ENCODE measurements at regions not wholly inside any gene's neighbourhood (a gene's known extent, or its start where the extent isn't known, plus 50 kb on each side); places are given as distances from the start of the nearest gene placed in this dataset.

- Mint-ChIP-seq H3K4me3 (no peak overlapping the region), H3K27ac (no peak overlapping the region), H3K9me3 (peaks cover 0 to 1% (median 0%) of the 10 kb centered on the region in 7 donors), H3K4me1 (peaks cover 0 to 7% (median 4%) of the 10 kb centered on the region in 4 donors), H3K27me3 (no peaks in the 10 kb centered on the region), H3K36me3 (peaks cover 32% of the 10 kb centered on the region)
- ATAC-seq (ENCODE audit: low read depth in 2 of 2) (no peak), DNase-seq (no peak)
- no peak overlapping the region for H3K27ac ChIP-seq (ENCODE audit: insufficient read depth, low read length, poor library complexity, severe bottlenecking)
- H3K4me1 ChIP-seq (ENCODE audit: control insufficient read depth, insufficient read depth, low read length, poor library complexity, severe bottlenecking) = no peaks in the 10 kb centered on the region
- H3K27me3 ChIP-seq (ENCODE audit: control insufficient read depth, insufficient read depth, low read length) = no peaks in the 10 kb centered on the region
- H3K9me3 ChIP-seq (ENCODE audit: control insufficient read depth in 2 of 2, low read length in 2 of 2) = no peaks in the 10 kb centered on the region
- H3K36me3 ChIP-seq (ENCODE audit: control insufficient read depth, insufficient read depth, low read length) = peaks cover 5% of the 10 kb centered on the region
- no peak overlapping the region for H3K4me3 ChIP-seq (ENCODE audit: low read depth, low read length)
Measured at GRCh38 chr14:71532344-71532743, 399.9 kb upstream of the RGS6 start.

GRCh38 chr14:71532790-71533189 lies 399.4 kb upstream of the RGS6 start:
- no peaks in the 10 kb centered on the region for H3K27me3 ChIP-seq (ENCODE audit: control insufficient read depth, insufficient read depth, low read length)
- Mint-ChIP-seq H3K27ac (no peak overlapping the region), H3K27me3 (no peaks in the 10 kb centered on the region), H3K36me3 (peaks cover 31% of the 10 kb centered on the region), H3K9me3 (peaks cover 0 to 1% (median 0%) of the 10 kb centered on the region in 7 donors), H3K4me3 (no peak overlapping the region), H3K4me1 (peaks cover 4 to 10% (median 6%) of the 10 kb centered on the region in 4 donors)
- H3K36me3 ChIP-seq (ENCODE audit: control insufficient read depth, insufficient read depth, low read length) = peaks cover 5% of the 10 kb centered on the region
- H3K4me1 ChIP-seq (ENCODE audit: control insufficient read depth, insufficient read depth, low read length, poor library complexity, severe bottlenecking) = no peaks in the 10 kb centered on the region
- DNase-seq (no peak), ATAC-seq (ENCODE audit: low read depth in 2 of 2) (no peak)
- H3K27ac ChIP-seq (ENCODE audit: insufficient read depth, low read length, poor library complexity, severe bottlenecking) = no peak overlapping the region
- H3K9me3 ChIP-seq (ENCODE audit: control insufficient read depth in 2 of 2, low read length in 2 of 2) = no peaks in the 10 kb centered on the region
- H3K4me3 ChIP-seq (ENCODE audit: low read depth, low read length) = no peak overlapping the region

- Mint-ChIP-seq H3K9me3 (peaks cover 0 to 1% (median 0%) of the 10 kb centered on the region in 7 donors), H3K4me1 (peaks cover 4 to 14% (median 7%) of the 10 kb centered on the region in 4 donors), H3K27ac (no peak overlapping the region), H3K4me3 (no peak overlapping the region), H3K27me3 (no peaks in the 10 kb centered on the region), H3K36me3 (peaks cover 27% of the 10 kb centered on the region)
- ATAC-seq (ENCODE audit: low read depth in 2 of 2) = no peak
- Histone ChIP-seq H3K27ac (ENCODE audit: insufficient read depth, low read length, poor library complexity, severe bottlenecking) (no peak overlapping the region), H3K36me3 (ENCODE audit: control insufficient read depth, insufficient read depth, low read length) (peaks cover 5% of the 10 kb centered on the region), H3K9me3 (ENCODE audit: control insufficient read depth in 2 of 2, low read length in 2 of 2) (no peaks in the 10 kb centered on the region), H3K4me3 (ENCODE audit: low read depth, low read length) (no peak overlapping the region), H3K4me1 (ENCODE audit: control insufficient read depth, insufficient read depth, low read length, poor library complexity, severe bottlenecking) (no peaks in the 10 kb centered on the region), H3K27me3 (ENCODE audit: control insufficient read depth, insufficient read depth, low read length) (no peaks in the 10 kb centered on the region)
- DNase-seq = no peak
Measured at GRCh38 chr14:71533390-71533789, 398.8 kb upstream of the RGS6 start.

- Mint-ChIP-seq H3K4me3 (no peak overlapping the region), H3K36me3 (peaks cover 27% of the 10 kb centered on the region), H3K27ac (no peak overlapping the region)
Measured at GRCh38 chr14:71533800-71534199, 398.4 kb upstream of the RGS6 start.

GRCh38 chr14:71534506-71534905 lies 397.7 kb upstream of the RGS6 start:
- H3K36me3 Mint-ChIP-seq = peaks cover 27% of the 10 kb centered on the region
- no peak overlapping the region for H3K4me3 Mint-ChIP-seq

More at GRCh38 chr14:71533800-71534199, 398.4 kb upstream of the RGS6 start:
- no peaks in the 10 kb centered on the region for H3K4me1 ChIP-seq (ENCODE audit: control insufficient read depth, insufficient read depth, low read length, poor library complexity, severe bottlenecking)
- no peak overlapping the region for H3K27ac ChIP-seq (ENCODE audit: insufficient read depth, low read length, poor library complexity, severe bottlenecking)
- H3K9me3 Mint-ChIP-seq = peaks cover 0 to 1% (median 0%) of the 10 kb centered on the region in 7 donors
- H3K4me1 Mint-ChIP-seq = peaks cover 4 to 14% (median 7%) of the 10 kb centered on the region in 4 donors
- no peaks in the 10 kb centered on the region for H3K27me3 ChIP-seq (ENCODE audit: control insufficient read depth, insufficient read depth, low read length)
- DNase-seq (no peak), ATAC-seq (ENCODE audit: low read depth in 2 of 2) (no peak)
- H3K9me3 ChIP-seq (ENCODE audit: control insufficient read depth in 2 of 2, low read length in 2 of 2) = no peaks in the 10 kb centered on the region
- H3K27me3 Mint-ChIP-seq = no peaks in the 10 kb centered on the region
- no peak overlapping the region for H3K4me3 ChIP-seq (ENCODE audit: low read depth, low read length)
- peaks cover 5% of the 10 kb centered on the region for H3K36me3 ChIP-seq (ENCODE audit: control insufficient read depth, insufficient read depth, low read length)

GRCh38 chr14:71536015-71536740 lies 396.1 kb upstream of the RGS6 start:
- Mint-ChIP-seq H3K27ac (peak overlapping the region in 2 of 3 donors; percentile 3 to 21), H3K4me1 (peaks cover 8 to 21% (median 15%) of the 10 kb centered on the region in 4 donors), H3K27me3 (no peaks in the 10 kb centered on the region), H3K9me3 (peaks cover 0 to 2% (median 0%) of the 10 kb centered on the region in 7 donors), H3K4me3 (no peak overlapping the region), H3K36me3 (peaks cover 18% of the 10 kb centered on the region)
- H3K27me3 ChIP-seq (ENCODE audit: control insufficient read depth, insufficient read depth, low read length) = no peaks in the 10 kb centered on the region
- H3K9me3 ChIP-seq (ENCODE audit: control insufficient read depth in 2 of 2, low read length in 2 of 2) = no peaks in the 10 kb centered on the region
- no peak for DNase-seq
- no peak for ATAC-seq (ENCODE audit: low read depth in 2 of 2)
- no peak overlapping the region for H3K4me3 ChIP-seq (ENCODE audit: low read depth, low read length)
- H3K4me1 ChIP-seq (ENCODE audit: control insufficient read depth, insufficient read depth, low read length, poor library complexity, severe bottlenecking) = no peaks in the 10 kb centered on the region
- no peak overlapping the region for H3K27ac ChIP-seq (ENCODE audit: insufficient read depth, low read length, poor library complexity, severe bottlenecking)
- H3K36me3 ChIP-seq (ENCODE audit: control insufficient read depth, insufficient read depth, low read length) = peaks cover 5% of the 10 kb centered on the region

More at GRCh38 chr14:71534506-71534905, 397.7 kb upstream of the RGS6 start:
- Mint-ChIP-seq H3K4me1 (peaks cover 4 to 17% (median 10%) of the 10 kb centered on the region in 4 donors), H3K27me3 (no peaks in the 10 kb centered on the region), H3K27ac (no peak overlapping the region), H3K9me3 (peaks cover 0 to 1% (median 0%) of the 10 kb centered on the region in 7 donors)
- no peaks in the 10 kb centered on the region for H3K9me3 ChIP-seq (ENCODE audit: control insufficient read depth in 2 of 2, low read length in 2 of 2)
- no peak for ATAC-seq (ENCODE audit: low read depth in 2 of 2)
- H3K27ac ChIP-seq (ENCODE audit: insufficient read depth, low read length, poor library complexity, severe bottlenecking) = no peak overlapping the region
- H3K4me1 ChIP-seq (ENCODE audit: control insufficient read depth, insufficient read depth, low read length, poor library complexity, severe bottlenecking) = no peaks in the 10 kb centered on the region
- H3K27me3 ChIP-seq (ENCODE audit: control insufficient read depth, insufficient read depth, low read length) = no peaks in the 10 kb centered on the region
- DNase-seq = no peak
- peaks cover 5% of the 10 kb centered on the region for H3K36me3 ChIP-seq (ENCODE audit: control insufficient read depth, insufficient read depth, low read length)
- H3K4me3 ChIP-seq (ENCODE audit: low read depth, low read length) = no peak overlapping the region

- no peaks in the 10 kb centered on the region for H3K36me3 ChIP-seq (ENCODE audit: control insufficient read depth, insufficient read depth, low read length)
- no peaks in the 10 kb centered on the region for H3K27me3 Mint-ChIP-seq
- H3K36me3 Mint-ChIP-seq = peaks cover 11% of the 10 kb centered on the region
- no peak overlapping the region for H3K4me3 ChIP-seq (ENCODE audit: low read depth, low read length)
- no peak overlapping the region for H3K27ac Mint-ChIP-seq
- DNase-seq (no peak), ATAC-seq (ENCODE audit: low read depth in 2 of 2) (no peak)
- H3K27ac ChIP-seq (ENCODE audit: insufficient read depth, low read length, poor library complexity, severe bottlenecking) = no peak overlapping the region
- H3K4me3 Mint-ChIP-seq = no peak overlapping the region
- H3K9me3 ChIP-seq (ENCODE audit: control insufficient read depth in 2 of 2, low read length in 2 of 2) = no peaks in the 10 kb centered on the region
- peaks cover 10 to 26% (median 17%) of the 10 kb centered on the region in 4 donors for H3K4me1 Mint-ChIP-seq
- no peaks in the 10 kb centered on the region for H3K27me3 ChIP-seq (ENCODE audit: control insufficient read depth, insufficient read depth, low read length)
- no peaks in the 10 kb centered on the region for H3K4me1 ChIP-seq (ENCODE audit: control insufficient read depth, insufficient read depth, low read length, poor library complexity, severe bottlenecking)
- peaks cover 0 to 2% (median 0%) of the 10 kb centered on the region in 7 donors for H3K9me3 Mint-ChIP-seq
Measured at GRCh38 chr14:71536927-71537772, 395.1 kb upstream of the RGS6 start.

Data from CD4-positive, CD25-positive, alpha-beta regulatory T cell (primary cell).